OCI-LY7 (cell line): ENCODE measurements at regions not wholly inside any gene's neighbourhood (a gene's known extent, or its start where the extent isn't known, plus 50 kb on each side); places are given as distances from the start of the nearest gene placed in this dataset.

Experiments
- BruUV-seq: library from RNA; stranded (reverse); fragments of 400-500 nt; replicated peaks from 2 replicates; lab custom pipeline; 2021; lab: Mats Ljungman, UMichigan
- CTCF ChIA-PET: fragments of 300-600 bp; sonication (Branson Sonifier 250); formaldehyde crosslinking; loops from one replicate; lab custom pipeline; 2022; ENCODE audit warnings: antibody characterized with exemption; ENCODE audit not compliant: unreplicated experiment; lab: Charles Lee
- POLR2A ChIA-PET: fragments of 300-600 bp; sonication (Branson Sonifier 250); formaldehyde crosslinking; loops from one replicate; lab custom pipeline; 2022; ENCODE audit warnings: antibody characterized with exemption; lab: Charles Lee
- DNase-seq: peaks from one replicate; pipeline ENCODE4 v3.0.0-alpha.2; 2015; ENCODE audit warnings: low spot score
- H2AFZ ChIP-seq: fragments of 200-600 bp; sonication (generic), shearing (Covaris generic); 2 replicates; pipeline ENCODE4 v1.6.1; 2014; ENCODE audit warnings: mild to moderate bottlenecking, antibody characterized with exemption, low read length, moderate library complexity
- H3K27ac ChIP-seq: fragments of 200-600 bp; sonication (generic); 2 replicates; pipeline ENCODE4 v1.5.1; 2014; ENCODE audit warnings: mixed run types, low read depth, mild to moderate bottlenecking, moderate library complexity, low read length, inconsistent platforms; ENCODE audit not compliant: poor library complexity, severe bottlenecking
- H3K36me3 ChIP-seq: fragments of 200-600 bp; sonication (generic); 2 replicates; pipeline ENCODE4 v1.6.1; 2014; ENCODE audit warnings: mild to moderate bottlenecking, antibody characterized with exemption, low read length, moderate library complexity, mixed read lengths; ENCODE audit not compliant: insufficient read depth
- H3K4me1 ChIP-seq: fragments of 200-600 bp; sonication (generic); 2 replicates; pipeline ENCODE4 v1.5.1; 2014; ENCODE audit warnings: mild to moderate bottlenecking, low read length; ENCODE audit not compliant: insufficient read depth, poor library complexity, severe bottlenecking
- H3K4me2 ChIP-seq: fragments of 200-600 bp; sonication (generic); 2 replicates; pipeline ENCODE4 v1.6.1; 2014; ENCODE audit warnings: mild to moderate bottlenecking, low read length
- H3K4me3 ChIP-seq: fragments of 200-600 bp; sonication (generic); 2 replicates; pipeline ENCODE4 v1.5.1; 2014; ENCODE audit warnings: mild to moderate bottlenecking, low read depth, low read length; ENCODE audit not compliant: poor library complexity, severe bottlenecking
- H3K79me2 ChIP-seq: fragments of 200-600 bp; sonication (generic); 2 replicates; pipeline ENCODE4 v1.6.1; 2016; ENCODE audit warnings: low read depth, mild to moderate bottlenecking, low read length, moderate library complexity, mixed read lengths; ENCODE audit not compliant: insufficient read depth
- H3K9me2 ChIP-seq: fragments of 200-600 bp; sonication (generic); 2 replicates; pipeline ENCODE4 v1.6.1; 2016; ENCODE audit warnings: mild to moderate bottlenecking, low read length, mixed read lengths; ENCODE audit not compliant: insufficient read depth
- H3K9me3 ChIP-seq: fragments of 200-600 bp; sonication (generic); 2 replicates; pipeline ENCODE4 v1.6.1; 2014; ENCODE audit warnings: mild to moderate bottlenecking, mixed run types, low read length, mixed read lengths
- H4K20me1 ChIP-seq: fragments of 200-600 bp; sonication (generic); 2 replicates; pipeline ENCODE4 v1.6.1; 2014; ENCODE audit warnings: mild to moderate bottlenecking, antibody characterized with exemption, low read length, moderate library complexity, mixed read lengths; ENCODE audit not compliant: insufficient read depth
- CTCF ChIP-seq: fragments of 200-600 bp; sonication (generic); conservative IDR thresholded peaks from 2 replicates; pipeline ENCODE4 v1.5.1; 2014; ENCODE audit warnings: mild to moderate bottlenecking, antibody characterized with exemption, low read length, moderate library complexity, mixed read lengths
- EZH2phosphoT487 ChIP-seq: fragments of 200-600 bp; sonication (generic); IDR thresholded peaks from 2 replicates; pipeline ENCODE4 v1.6.1; 2018; ENCODE audit warnings: low read depth, borderline replicate concordance, mild to moderate bottlenecking, mixed run types, antibody characterized with exemption, low read length, moderate library complexity, mixed read lengths
- intact Hi-C: fragments of 100-400 bp; cut with micrococcal nuclease; formaldehyde crosslinking; loops from one replicate; pipeline ENCODE4 v1.10.0; 2022; ENCODE audit not compliant: unreplicated experiment

GRCh38 chr4:180426938-180427337 is 1816.3 kb upstream of the TENM3 start:
- Histone ChIP-seq H3K79me2 (no peaks in the 10 kb centered on the region), H3K9me3 (no peaks in the 10 kb centered on the region), H3K36me3 (no peaks in the 10 kb centered on the region), H4K20me1 (no peaks in the 10 kb centered on the region), H2AFZ (no peak overlapping the region), H3K9me2 (no peaks in the 10 kb centered on the region), H3K4me3 (no peak overlapping the region), H3K4me1 (no peaks in the 10 kb centered on the region), H3K27ac (no peak overlapping the region), H3K4me2 (no peak overlapping the region)
- TF ChIP-seq EZH2phosphoT487 (no peak), CTCF (no peak)
- intact Hi-C loops = no loop called here
- no peak for DNase-seq
- ChIA-PET CTCF (no interaction called here), POLR2A (no interaction called here)
- no TSS peak for BruUV-seq

- intact Hi-C loops = no loop called here
Observed at GRCh38 chr4:180430283-180430682, 1812.9 kb upstream of the TENM3 start.

More at GRCh38 chr4:180430283-180430682, 1812.9 kb upstream of the TENM3 start:
- no TSS peak for BruUV-seq
- Histone ChIP-seq H3K79me2 (no peaks in the 10 kb centered on the region), H3K4me1 (no peaks in the 10 kb centered on the region), H3K9me3 (no peaks in the 10 kb centered on the region), H2AFZ (no peak overlapping the region), H3K4me2 (no peak overlapping the region), H3K4me3 (no peak overlapping the region), H3K36me3 (no peaks in the 10 kb centered on the region), H4K20me1 (no peaks in the 10 kb centered on the region), H3K9me2 (no peaks in the 10 kb centered on the region), H3K27ac (no peak overlapping the region)
- no peak for DNase-seq
- CTCF ChIA-PET = no interaction called here
- POLR2A ChIA-PET = no interaction called here
- TF ChIP-seq CTCF (no peak), EZH2phosphoT487 (no peak)
